Endothelial cell (in vitro differentiated cells): ENCODE measurements at regions not wholly inside any gene's neighbourhood (a gene's known extent, or its start where the extent isn't known, plus 50 kb on each side); places are given as distances from the start of the nearest gene placed in this dataset.

Experiments
- DNase-seq: peaks from one replicate; pipeline ENCODE4 v3.0.0; 2021; ENCODE audit warnings: low spot score
- H3K27ac Mint-ChIP-seq: one replicate; pipeline ENCODE4 v1.8.0; 2021; ENCODE audit warnings: mixed read lengths, inconsistent platforms; ENCODE audit not compliant: unreplicated experiment
- H3K27me3 Mint-ChIP-seq: one replicate; pipeline ENCODE4 v1.8.0; 2021; ENCODE audit warnings: mild to moderate bottlenecking, moderate library complexity, mixed read lengths, inconsistent platforms; ENCODE audit not compliant: unreplicated experiment
- H3K36me3 Mint-ChIP-seq: one replicate; pipeline ENCODE4 v1.8.0; 2021; ENCODE audit warnings: mild to moderate bottlenecking, low read depth, mixed read lengths, inconsistent platforms; ENCODE audit not compliant: unreplicated experiment
- H3K4me1 Mint-ChIP-seq: one replicate; pipeline ENCODE4 v1.8.0; 2021; ENCODE audit warnings: mild to moderate bottlenecking, mixed read lengths, inconsistent platforms; ENCODE audit not compliant: unreplicated experiment
- H3K4me3 Mint-ChIP-seq: one replicate; pipeline ENCODE4 v1.8.0; 2021; ENCODE audit warnings: mild to moderate bottlenecking, mixed read lengths, inconsistent platforms; ENCODE audit not compliant: unreplicated experiment
- H3K9me3 Mint-ChIP-seq: one replicate; pipeline ENCODE4 v1.8.0; 2021; ENCODE audit warnings: mixed read lengths, inconsistent platforms; ENCODE audit not compliant: unreplicated experiment
- TF ChIP-seq, protein P1 (sequence below): fragments of 200-600 bp; sonication (generic); IDR thresholded peaks from one replicate; pipeline ENCODE4 v1.5.0; 2021; ENCODE audit warnings: antibody characterized with exemption; ENCODE audit not compliant: unreplicated experiment

GRCh38 chr18:73636355-73636754 is 511.3 kb downstream of the FBXO15 start:
- H3K27me3 Mint-ChIP-seq: no peaks in the 10 kb centered on the region
- H3K4me3 Mint-ChIP-seq: no peak overlapping the region
- H3K36me3 Mint-ChIP-seq: no peaks in the 10 kb centered on the region
- H3K9me3 Mint-ChIP-seq: no peaks in the 10 kb centered on the region
- no peaks in the 10 kb centered on the region for H3K4me1 Mint-ChIP-seq
- TF ChIP-seq, protein P1, sequence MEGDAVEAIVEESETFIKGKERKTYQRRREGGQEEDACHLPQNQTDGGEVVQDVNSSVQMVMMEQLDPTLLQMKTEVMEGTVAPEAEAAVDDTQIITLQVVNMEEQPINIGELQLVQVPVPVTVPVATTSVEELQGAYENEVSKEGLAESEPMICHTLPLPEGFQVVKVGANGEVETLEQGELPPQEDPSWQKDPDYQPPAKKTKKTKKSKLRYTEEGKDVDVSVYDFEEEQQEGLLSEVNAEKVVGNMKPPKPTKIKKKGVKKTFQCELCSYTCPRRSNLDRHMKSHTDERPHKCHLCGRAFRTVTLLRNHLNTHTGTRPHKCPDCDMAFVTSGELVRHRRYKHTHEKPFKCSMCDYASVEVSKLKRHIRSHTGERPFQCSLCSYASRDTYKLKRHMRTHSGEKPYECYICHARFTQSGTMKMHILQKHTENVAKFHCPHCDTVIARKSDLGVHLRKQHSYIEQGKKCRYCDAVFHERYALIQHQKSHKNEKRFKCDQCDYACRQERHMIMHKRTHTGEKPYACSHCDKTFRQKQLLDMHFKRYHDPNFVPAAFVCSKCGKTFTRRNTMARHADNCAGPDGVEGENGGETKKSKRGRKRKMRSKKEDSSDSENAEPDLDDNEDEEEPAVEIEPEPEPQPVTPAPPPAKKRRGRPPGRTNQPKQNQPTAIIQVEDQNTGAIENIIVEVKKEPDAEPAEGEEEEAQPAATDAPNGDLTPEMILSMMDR: no peak
- H3K27ac Mint-ChIP-seq: no peak overlapping the region
- DNase-seq: no peak

GRCh38 chr18:73626859-73627258 is 520.8 kb downstream of the FBXO15 start:
- H3K4me1 Mint-ChIP-seq: no peaks in the 10 kb centered on the region
- H3K36me3 Mint-ChIP-seq: no peaks in the 10 kb centered on the region
- TF ChIP-seq, protein P1: no peak
- no peak overlapping the region for H3K4me3 Mint-ChIP-seq
- H3K27me3 Mint-ChIP-seq: no peaks in the 10 kb centered on the region
- no peaks in the 10 kb centered on the region for H3K9me3 Mint-ChIP-seq
- DNase-seq: no peak
- H3K27ac Mint-ChIP-seq: no peak overlapping the region

- Mint-ChIP-seq H3K4me1 (no peaks in the 10 kb centered on the region), H3K36me3 (no peaks in the 10 kb centered on the region)
- TF ChIP-seq, protein P1: no peak
Measured at GRCh38 chr18:73626221-73626620, 521.4 kb downstream of the FBXO15 start.

DNA sequence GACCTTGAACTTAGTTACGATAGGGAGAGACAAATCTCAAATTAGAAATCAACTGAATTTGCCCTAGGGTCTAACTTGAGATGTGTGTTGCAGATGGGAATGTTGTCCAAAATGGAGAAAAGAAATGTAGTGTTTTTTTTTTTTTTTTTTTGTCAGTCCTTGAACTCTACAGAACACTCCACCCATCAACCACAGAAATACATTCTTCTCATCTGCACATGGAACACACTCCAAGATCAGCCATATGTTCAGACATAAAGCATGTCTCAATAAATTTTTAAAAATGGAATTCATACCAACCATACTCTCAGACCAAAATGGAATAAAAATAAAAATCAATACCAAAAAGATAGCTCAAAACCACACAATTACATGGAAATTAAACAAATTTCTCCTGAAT is 526.5 kb downstream of the FBXO15 start:
- H3K4me3 Mint-ChIP-seq: no peak overlapping the region

More at GRCh38 chr18:73626221-73626620, 521.4 kb downstream of the FBXO15 start:
- Mint-ChIP-seq H3K4me3 (no peak overlapping the region), H3K9me3 (no peaks in the 10 kb centered on the region), H3K27me3 (no peaks in the 10 kb centered on the region), H3K27ac (no peak overlapping the region)
- no peak for DNase-seq

GRCh38 chr18:73617981-73618380 is 529.7 kb downstream of the FBXO15 start:
- DNase-seq: no peak
- TF ChIP-seq, protein P1: no peak
- no peak overlapping the region for H3K4me3 Mint-ChIP-seq
- peaks cover 6% of the 10 kb centered on the region for H3K4me1 Mint-ChIP-seq
- H3K9me3 Mint-ChIP-seq: no peaks in the 10 kb centered on the region
- no peaks in the 10 kb centered on the region for H3K36me3 Mint-ChIP-seq
- H3K27ac Mint-ChIP-seq: no peak overlapping the region
- H3K27me3 Mint-ChIP-seq: no peaks in the 10 kb centered on the region

More for the DNA sequence above, 526.5 kb downstream of the FBXO15 start:
- Mint-ChIP-seq H3K27me3 (no peaks in the 10 kb centered on the region), H3K4me1 (no peaks in the 10 kb centered on the region), H3K27ac (no peak overlapping the region), H3K9me3 (no peaks in the 10 kb centered on the region), H3K36me3 (no peaks in the 10 kb centered on the region)
- TF ChIP-seq, protein P1: no peak
- no peak for DNase-seq
